Breast epithelium (tissue), 3 donors: ENCODE measurements at regions not wholly inside any gene's neighbourhood (a gene's known extent, or its start where the extent isn't known, plus 50 kb on each side); places are given as distances from the start of the nearest gene placed in this dataset.

Experiments used
- CTCF ChIP-seq, 3 donors: fragments of 450-650 bp; IDR thresholded peaks; one replicate each; pipeline ENCODE4 v1.5.1; 2016 to 2017; ENCODE audit warnings: antibody characterized with exemption in 3 of 3, mild to moderate bottlenecking in 3 of 3, moderate library complexity in 3 of 3
- POLR2A ChIP-seq: fragments of 450-650 bp; IDR thresholded peaks from one replicate; pipeline ENCODE4 v1.6.1; 2016; ENCODE audit warnings: antibody characterized with exemption, mild to moderate bottlenecking, moderate library complexity
- POLR2AphosphoS5 ChIP-seq, 3 donors: sonication (generic); formaldehyde crosslinking; IDR thresholded peaks; one replicate each; pipeline ENCODE4 v1.6.1; 2017; ENCODE audit warnings: antibody characterized with exemption in 3 of 3

DNA sequence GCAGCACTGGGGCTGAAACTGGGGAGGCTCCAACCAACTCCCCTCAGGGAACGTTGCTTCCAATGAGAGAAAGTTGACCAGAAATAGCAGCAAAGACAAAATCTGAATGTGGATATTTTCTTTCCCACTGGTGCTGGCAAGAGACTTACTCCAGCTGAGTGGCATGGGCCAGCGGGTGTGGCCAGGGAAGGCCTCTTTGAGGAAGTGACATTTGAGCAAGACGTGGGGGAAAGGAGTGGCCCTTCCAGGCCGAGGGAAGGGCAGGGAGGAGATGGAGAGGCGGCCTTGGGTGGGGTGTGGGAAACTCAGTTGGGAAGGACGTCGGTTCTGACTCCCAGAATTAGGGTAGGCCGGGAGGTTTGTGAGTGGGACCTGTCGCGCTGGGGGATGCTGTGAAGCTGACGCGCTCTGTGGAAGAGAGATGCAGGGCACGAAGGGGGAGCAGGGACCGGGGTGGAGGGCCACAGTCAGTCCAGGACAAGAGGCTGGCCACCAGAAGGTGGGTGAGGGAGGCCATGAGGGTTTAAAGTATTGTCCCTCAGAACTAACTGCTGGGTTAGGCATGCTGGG, 96.7 kb upstream of the IKZF1 start:
- no peak for TF ChIP-seq POLR2A
- no peak for TF ChIP-seq CTCF (IDR thresholded peaks at IDR 0.05)
- TF ChIP-seq POLR2AphosphoS5 (IDR thresholded peaks at IDR 0.05), result no peak
